Effector memory CD8-positive, alpha-beta T cell (primary cell): ENCODE measurements at regions not wholly inside any gene's neighbourhood (a gene's known extent, or its start where the extent isn't known, plus 50 kb on each side); places are given as distances from the start of the nearest gene placed in this dataset.

Source experiments
- ATAC-seq: fragments of 150-1000 bp; cut with Tn5 transposase; replicated peaks from 2 replicates; pipeline ENCODE4 v1.10.0; 2021; ENCODE audit warnings: mild to moderate bottlenecking, moderate library complexity
- DNase-seq, 3 experiments: peaks; one replicate each; pipeline ENCODE4 v3.0.0; 2021
- H3K27ac Mint-ChIP-seq, 2 donors: one replicate each; pipeline ENCODE4 v1.8.0; 2022; ENCODE audit warnings: mild to moderate bottlenecking in 2 of 2, mixed read lengths in 2 of 2, moderate library complexity in 2 of 2
- H3K27me3 Mint-ChIP-seq, 2 donors: one replicate each; pipeline ENCODE4 v1.8.0; 2022; ENCODE audit warnings: mixed read lengths in 2 of 2
- H3K36me3 Mint-ChIP-seq: one replicate; pipeline ENCODE4 v1.8.0; 2022; ENCODE audit warnings: mild to moderate bottlenecking, moderate library complexity, mixed read lengths; ENCODE audit not compliant: insufficient read depth
- H3K4me1 Mint-ChIP-seq, 2 donors: one replicate each; pipeline ENCODE4 v1.8.0; 2022; ENCODE audit warnings: low read depth in 2 of 2, mixed read lengths in 2 of 2
- H3K4me3 Mint-ChIP-seq, 2 donors: one replicate each; pipeline ENCODE4 v1.8.0; 2022; ENCODE audit warnings: mild to moderate bottlenecking in 2 of 2, mixed read lengths in 2 of 2, moderate library complexity in 2 of 2
- H3K9me3 Mint-ChIP-seq, 2 donors: one replicate each; pipeline ENCODE4 v1.8.0; 2022; ENCODE audit warnings: mixed read lengths in 2 of 2

- ATAC-seq: no peak
- no peaks in the 10 kb centered on the region for H3K36me3 Mint-ChIP-seq
- DNase-seq: no peak
- H3K27me3 Mint-ChIP-seq: no peaks in the 10 kb centered on the region
- H3K27ac Mint-ChIP-seq: no peak overlapping the region
- no peak overlapping the region for H3K4me3 Mint-ChIP-seq
- peaks cover 0 to 6% of the 10 kb centered on the region in 2 donors for H3K9me3 Mint-ChIP-seq
- H3K4me1 Mint-ChIP-seq: no peaks in the 10 kb centered on the region
Observed at GRCh38 chr1:81407000-81407821, 393.5 kb upstream of the ADGRL2 start.

- no peak overlapping the region for H3K4me3 Mint-ChIP-seq
- H3K27me3 Mint-ChIP-seq: no peaks in the 10 kb centered on the region
- peaks cover 0 to 6% of the 10 kb centered on the region in 2 donors for H3K9me3 Mint-ChIP-seq
- H3K36me3 Mint-ChIP-seq: no peaks in the 10 kb centered on the region
- H3K4me1 Mint-ChIP-seq: no peaks in the 10 kb centered on the region
- no peak for DNase-seq
- no peak overlapping the region for H3K27ac Mint-ChIP-seq
- no peak for ATAC-seq
Observed at GRCh38 chr1:81406292-81406999, 394.3 kb upstream of the ADGRL2 start.

GRCh38 chr1:81398041-81398440 is 402.7 kb upstream of the ADGRL2 start:
- no peaks in the 10 kb centered on the region for H3K4me1 Mint-ChIP-seq
- DNase-seq (no peak), ATAC-seq (no peak)
- peaks cover 8 to 29% of the 10 kb centered on the region in 2 donors for H3K9me3 Mint-ChIP-seq
- no peaks in the 10 kb centered on the region for H3K36me3 Mint-ChIP-seq
- no peak overlapping the region for H3K27ac Mint-ChIP-seq
- no peak overlapping the region for H3K4me3 Mint-ChIP-seq
- H3K27me3 Mint-ChIP-seq: no peaks in the 10 kb centered on the region

- Mint-ChIP-seq H3K4me1 (no peaks in the 10 kb centered on the region), H3K4me3 (no peak overlapping the region), H3K27me3 (no peaks in the 10 kb centered on the region), H3K36me3 (no peaks in the 10 kb centered on the region), H3K9me3 (peaks cover 2 to 8% of the 10 kb centered on the region in 2 donors), H3K27ac (no peak overlapping the region)
- ATAC-seq (no peak), DNase-seq (no peak)
Observed at GRCh38 chr1:81392526-81393226, 408.1 kb upstream of the ADGRL2 start.

GRCh38 chr1:81391125-81391828 is 409.5 kb upstream of the ADGRL2 start:
- no peaks in the 10 kb centered on the region for H3K36me3 Mint-ChIP-seq
- H3K9me3 Mint-ChIP-seq: peaks cover 3 to 8% of the 10 kb centered on the region in 2 donors
- H3K27ac Mint-ChIP-seq: no peak overlapping the region
- ATAC-seq (no peak), DNase-seq (no peak)
- no peaks in the 10 kb centered on the region for H3K27me3 Mint-ChIP-seq
- no peaks in the 10 kb centered on the region for H3K4me1 Mint-ChIP-seq
- H3K4me3 Mint-ChIP-seq: no peak overlapping the region

GRCh38 chr1:81388435-81388834 is 412.3 kb upstream of the ADGRL2 start:
- Mint-ChIP-seq H3K27ac (no peak overlapping the region), H3K36me3 (no peaks in the 10 kb centered on the region), H3K4me1 (no peaks in the 10 kb centered on the region), H3K4me3 (no peak overlapping the region), H3K27me3 (no peaks in the 10 kb centered on the region), H3K9me3 (peaks cover under 1 to 6% of the 10 kb centered on the region in 2 donors)
- ATAC-seq (no peak), DNase-seq (no peak)

- DNase-seq (no peak), ATAC-seq (no peak)
- Mint-ChIP-seq H3K36me3 (no peaks in the 10 kb centered on the region), H3K4me1 (no peaks in the 10 kb centered on the region), H3K9me3 (peaks cover 6 to 8% of the 10 kb centered on the region in 2 donors), H3K27me3 (no peaks in the 10 kb centered on the region), H3K27ac (no peak overlapping the region), H3K4me3 (no peak overlapping the region)
Observed at GRCh38 chr1:81387446-81387845, 413.3 kb upstream of the ADGRL2 start.

- DNase-seq (no peak), ATAC-seq (no peak)
- H3K27me3 Mint-ChIP-seq: no peaks in the 10 kb centered on the region
- H3K27ac Mint-ChIP-seq: no peak overlapping the region
- H3K36me3 Mint-ChIP-seq: no peaks in the 10 kb centered on the region
- H3K4me3 Mint-ChIP-seq: no peak overlapping the region
- peaks cover 8 to 17% of the 10 kb centered on the region in 2 donors for H3K9me3 Mint-ChIP-seq
- no peaks in the 10 kb centered on the region for H3K4me1 Mint-ChIP-seq
Observed at GRCh38 chr1:81382561-81382960, 418.2 kb upstream of the ADGRL2 start.

GRCh38 chr1:81381881-81382280 is 418.9 kb upstream of the ADGRL2 start:
- no peak overlapping the region for H3K27ac Mint-ChIP-seq
- H3K36me3 Mint-ChIP-seq: no peaks in the 10 kb centered on the region
- H3K27me3 Mint-ChIP-seq: no peaks in the 10 kb centered on the region
- peaks cover 8 to 17% of the 10 kb centered on the region in 2 donors for H3K9me3 Mint-ChIP-seq
- no peak overlapping the region for H3K4me3 Mint-ChIP-seq
- H3K4me1 Mint-ChIP-seq: no peaks in the 10 kb centered on the region
- ATAC-seq (no peak), DNase-seq (no peak)

- Mint-ChIP-seq H3K27ac (no peak overlapping the region), H3K9me3 (peaks cover 5 to 17% of the 10 kb centered on the region in 2 donors), H3K36me3 (no peaks in the 10 kb centered on the region), H3K27me3 (no peaks in the 10 kb centered on the region), H3K4me1 (no peaks in the 10 kb centered on the region), H3K4me3 (no peak overlapping the region)
- no peak for ATAC-seq
- DNase-seq: no peak
Observed at GRCh38 chr1:81380436-81380835, 420.3 kb upstream of the ADGRL2 start.

- Mint-ChIP-seq H3K27me3 (no peaks in the 10 kb centered on the region), H3K36me3 (no peaks in the 10 kb centered on the region), H3K9me3 (peaks cover 3 to 17% of the 10 kb centered on the region in 2 donors), H3K4me1 (no peaks in the 10 kb centered on the region), H3K27ac (no peak overlapping the region), H3K4me3 (no peak overlapping the region)
- DNase-seq (no peak), ATAC-seq (no peak)
Observed at GRCh38 chr1:81379430-81379829, 421.3 kb upstream of the ADGRL2 start.

- DNase-seq (no peak), ATAC-seq (no peak)
- no peak overlapping the region for H3K4me3 Mint-ChIP-seq
- H3K27me3 Mint-ChIP-seq: no peaks in the 10 kb centered on the region
- no peaks in the 10 kb centered on the region for H3K36me3 Mint-ChIP-seq
- H3K9me3 Mint-ChIP-seq: peaks cover 3 to 9% of the 10 kb centered on the region in 2 donors
- no peaks in the 10 kb centered on the region for H3K4me1 Mint-ChIP-seq
- no peak overlapping the region for H3K27ac Mint-ChIP-seq
Observed at GRCh38 chr1:81377406-81377805, 423.3 kb upstream of the ADGRL2 start.

- ATAC-seq (no peak), DNase-seq (no peak)
- Mint-ChIP-seq H3K4me1 (no peaks in the 10 kb centered on the region), H3K27ac (no peak overlapping the region), H3K36me3 (no peaks in the 10 kb centered on the region), H3K27me3 (no peaks in the 10 kb centered on the region), H3K4me3 (no peak overlapping the region), H3K9me3 (peaks cover 0 to 9% of the 10 kb centered on the region in 2 donors)
Observed at GRCh38 chr1:81375884-81376548, 424.7 kb upstream of the ADGRL2 start.
